NCI-H1930 (cell line): ENCODE measurements at regions not wholly inside any gene's neighbourhood (a gene's known extent, or its start where the extent isn't known, plus 50 kb on each side); places are given as distances from the start of the nearest gene placed in this dataset.

Experiments used
- DNase-seq, 2 experiments: peaks; one replicate each; lab custom pipeline; 2025; lab: John Stamatoyannopoulos, UW

DNA sequence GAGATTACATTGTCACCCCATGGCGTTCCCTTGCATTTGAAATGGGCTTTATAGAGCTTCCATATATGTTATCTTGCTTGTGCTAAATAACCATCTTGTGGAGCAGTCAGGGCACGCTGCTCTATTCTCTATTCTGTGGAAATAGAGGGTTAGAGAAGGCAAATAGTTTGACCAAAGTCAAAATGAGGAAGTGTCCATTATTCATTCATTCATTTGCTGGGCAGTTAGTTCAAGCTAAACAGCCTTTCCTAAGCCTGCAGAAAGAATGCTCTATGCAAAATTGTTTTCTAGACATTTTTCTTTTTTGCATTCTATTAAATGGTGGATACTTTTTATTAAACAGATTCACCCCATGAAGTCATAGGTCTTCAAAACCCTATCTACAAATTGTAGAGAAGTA, 67.8 kb upstream of the ELAC2 start:
- DNase-seq = no peak

DNA sequence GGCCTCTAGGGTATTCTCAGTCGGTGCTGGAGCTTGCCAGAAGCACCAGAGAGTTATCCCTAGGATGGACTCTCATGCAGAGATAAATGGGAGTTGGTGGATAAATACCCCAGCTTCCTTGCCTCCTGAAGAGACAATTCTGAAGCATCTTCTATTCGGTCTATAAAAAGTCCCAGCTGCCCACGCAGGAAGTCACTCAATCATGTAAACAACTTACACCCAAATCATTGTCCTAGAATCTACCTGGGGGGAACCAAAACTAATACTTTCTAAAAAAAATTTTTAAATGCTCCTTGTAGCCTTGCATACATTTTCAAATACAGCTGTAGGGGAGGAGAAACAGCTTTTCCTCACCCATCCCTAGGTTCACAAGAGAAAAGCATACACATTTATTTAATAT, 66.6 kb upstream of the ELAC2 start:
- no peak for DNase-seq

DNA sequence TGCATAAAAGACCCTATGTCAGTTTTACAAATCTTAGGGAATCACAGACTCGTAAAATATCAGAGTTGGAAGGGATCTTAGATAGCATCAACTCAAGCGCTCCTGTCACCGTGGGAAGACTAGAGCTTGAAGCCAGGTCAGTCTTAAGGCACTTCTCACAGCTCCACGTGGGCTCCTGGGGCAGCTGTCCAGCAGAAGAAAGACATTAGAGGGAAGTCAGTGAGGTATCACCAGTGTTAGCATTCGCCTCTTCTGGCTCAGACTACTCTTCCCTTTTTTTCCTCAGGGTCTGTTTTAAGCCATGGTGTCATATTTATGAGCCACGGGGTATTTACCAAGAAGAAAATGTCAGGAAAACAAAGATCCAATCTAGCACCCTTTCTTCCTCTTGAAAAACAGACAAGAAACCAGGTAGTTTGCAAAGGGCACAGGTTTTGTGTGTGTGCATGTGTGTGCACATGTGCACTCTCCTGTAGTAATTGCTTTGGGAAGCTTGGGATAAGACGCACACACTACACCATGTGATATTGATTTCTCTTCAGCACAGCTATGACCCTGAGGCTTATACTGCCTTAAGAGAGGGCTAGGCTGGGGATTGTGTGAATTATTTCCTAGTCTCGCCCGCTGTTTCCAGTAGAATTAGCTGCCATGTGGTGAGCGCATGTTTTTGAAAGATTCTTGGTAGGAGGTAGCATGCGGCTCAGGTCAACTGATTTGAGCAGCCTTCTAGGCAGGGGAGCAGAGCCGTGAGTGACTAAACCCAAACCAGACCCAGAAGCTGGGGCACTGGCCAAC, 61.0 kb upstream of the ELAC2 start:
- DNase-seq = no peak

DNA sequence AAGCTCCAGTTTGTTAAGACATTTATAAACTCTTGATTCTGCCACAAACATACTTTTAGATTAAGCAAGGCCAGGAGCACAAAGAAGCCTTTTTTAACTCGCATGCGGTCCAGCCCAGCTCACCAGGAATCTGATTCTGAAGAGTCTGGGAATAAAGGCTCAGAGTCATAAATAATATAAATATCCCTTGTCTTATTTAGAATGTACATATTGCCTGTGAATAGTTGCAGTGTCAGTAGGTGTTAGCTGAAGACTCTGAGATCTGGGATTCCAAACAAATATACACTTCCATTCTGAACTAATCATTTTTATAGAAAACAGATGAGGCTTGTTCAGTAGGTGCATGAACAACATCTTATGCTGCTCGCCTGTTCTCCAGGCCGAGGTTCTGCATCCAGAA, 59.1 kb upstream of the ELAC2 start:
- DNase-seq = no peak

DNA sequence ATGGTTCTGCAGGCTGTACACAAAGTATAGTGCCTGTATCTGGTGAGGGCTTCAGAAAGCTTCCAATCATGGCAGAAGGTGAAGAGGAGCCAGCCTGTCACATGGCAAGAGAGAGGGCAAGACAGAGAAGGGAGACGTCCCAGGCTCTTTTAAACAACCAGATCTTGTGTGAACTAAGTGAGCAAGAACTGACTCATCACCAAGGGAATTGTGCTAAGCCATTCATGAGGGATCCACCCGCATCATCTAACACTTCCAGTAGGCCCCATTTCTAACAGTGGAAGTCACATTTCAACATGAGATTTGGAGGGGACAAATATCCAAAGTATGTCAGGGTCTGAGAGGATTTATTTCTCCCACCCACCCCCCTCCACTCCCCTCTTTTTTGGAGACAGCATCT, 56.2 kb upstream of the ELAC2 start:
- no peak for DNase-seq

DNA sequence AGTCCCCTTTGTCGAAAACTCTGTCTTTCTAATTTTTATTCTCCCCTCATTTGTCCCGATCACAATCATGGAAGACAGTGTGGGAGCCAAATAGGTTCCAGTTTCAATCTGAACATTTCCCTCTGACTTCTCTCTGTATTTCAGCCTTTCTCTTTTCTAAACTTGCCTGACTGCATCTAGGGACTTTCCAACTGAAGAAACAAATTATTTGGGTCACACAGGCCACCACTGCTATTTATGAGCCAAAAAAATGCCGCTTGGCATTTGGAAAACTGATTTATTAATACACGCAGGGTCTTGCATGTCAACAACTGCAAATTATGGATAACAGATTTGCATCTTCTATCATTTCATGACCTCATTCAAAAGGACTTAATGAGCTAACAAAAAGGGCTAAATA, 55.2 kb upstream of the ELAC2 start:
- DNase-seq = no peak

DNA sequence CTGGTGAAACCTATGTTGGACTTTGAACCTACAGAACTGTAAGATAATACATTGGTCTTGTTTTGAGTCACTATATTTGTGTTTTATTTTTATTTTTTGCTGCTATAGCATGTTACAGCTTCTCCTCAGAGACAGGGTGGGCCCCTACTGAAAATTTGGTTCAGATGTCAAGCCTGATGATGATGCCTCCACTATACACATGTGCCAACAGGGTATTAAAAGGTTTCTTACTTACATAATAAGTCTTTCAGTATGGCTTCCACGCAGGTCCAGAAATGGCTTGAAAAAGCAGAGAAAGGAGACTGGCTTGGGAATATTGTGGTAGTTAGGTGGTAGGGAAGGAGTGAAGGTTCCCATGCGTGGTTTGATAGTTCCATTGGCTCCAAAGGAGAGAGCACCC, 52.9 kb upstream of the ELAC2 start:
- no peak for DNase-seq

DNA sequence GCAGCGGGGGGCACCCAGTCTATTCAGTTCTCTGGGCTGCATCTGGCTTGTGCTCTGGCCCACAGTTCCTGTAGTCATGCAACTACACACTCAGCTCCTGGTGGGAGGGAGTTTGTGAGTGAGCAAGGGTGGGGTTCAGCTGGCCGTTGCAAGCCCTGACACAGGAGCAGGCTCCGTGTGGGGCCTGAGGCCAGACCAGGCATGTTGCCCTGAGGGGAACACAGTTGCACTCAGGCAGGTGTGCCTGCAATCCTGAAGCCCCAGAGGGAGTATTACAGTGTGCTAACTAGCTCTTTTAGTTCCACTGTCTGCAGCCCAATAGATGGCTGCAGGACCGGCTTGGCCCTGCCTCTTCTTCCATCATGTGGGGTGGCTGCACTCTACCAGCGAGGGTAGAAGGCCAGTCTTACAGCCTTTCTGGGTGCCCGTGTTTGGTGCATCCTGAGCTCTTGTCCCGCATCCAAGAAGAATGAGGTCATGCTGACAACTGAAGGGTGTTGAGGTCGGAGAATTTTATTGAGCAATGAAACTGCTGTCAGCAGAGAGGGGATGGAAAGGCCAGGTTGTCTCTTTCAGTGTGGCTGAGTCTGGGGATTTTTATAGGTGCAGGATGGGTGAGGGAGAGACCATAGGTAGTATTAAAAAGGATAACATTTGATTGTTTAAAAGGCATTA, 49.9 kb upstream of the ELAC2 start:
- no peak for DNase-seq
